Astrocyte (in vitro differentiated cells and primary cell): ENCODE measurements at regions not wholly inside any gene's neighbourhood (a gene's known extent, or its start where the extent isn't known, plus 50 kb on each side); places are given as distances from the start of the nearest gene placed in this dataset.

Experiments used
- EZH2 ChIP-seq: IDR thresholded peaks from 2 replicates; pipeline ENCODE4 v1.6.1; 2012; ENCODE audit warnings: mild to moderate bottlenecking, low read length, inconsistent platforms; ENCODE audit not compliant: insufficient read depth
- TF ChIP-seq, protein P1 (sequence below): IDR thresholded peaks from 2 replicates; pipeline ENCODE4 v1.5.1; 2011; ENCODE audit warnings: low read depth, mild to moderate bottlenecking, inconsistent platforms, low read length, moderate library complexity; ENCODE audit not compliant: insufficient read depth

DNA sequence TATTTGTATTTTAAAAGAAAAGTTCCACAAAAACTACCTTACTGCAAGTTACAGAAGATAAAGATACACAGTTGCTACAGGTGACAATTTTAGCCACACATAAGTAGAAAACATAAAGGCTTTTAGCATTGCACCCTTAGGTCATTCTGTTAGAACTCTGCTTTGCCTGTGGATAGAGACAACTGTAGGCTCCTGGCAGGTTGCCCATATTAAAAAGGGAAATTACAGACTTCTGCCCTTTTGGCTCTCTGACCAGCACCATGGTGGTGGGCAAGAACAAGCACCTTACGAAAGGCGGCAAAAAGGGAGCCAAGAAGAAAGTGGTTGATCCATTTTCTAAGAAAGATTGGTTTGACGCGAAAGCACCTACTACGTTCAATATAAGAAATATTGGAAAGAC is 223.3 kb downstream of the MC4R start:
- TF ChIP-seq, protein P1, sequence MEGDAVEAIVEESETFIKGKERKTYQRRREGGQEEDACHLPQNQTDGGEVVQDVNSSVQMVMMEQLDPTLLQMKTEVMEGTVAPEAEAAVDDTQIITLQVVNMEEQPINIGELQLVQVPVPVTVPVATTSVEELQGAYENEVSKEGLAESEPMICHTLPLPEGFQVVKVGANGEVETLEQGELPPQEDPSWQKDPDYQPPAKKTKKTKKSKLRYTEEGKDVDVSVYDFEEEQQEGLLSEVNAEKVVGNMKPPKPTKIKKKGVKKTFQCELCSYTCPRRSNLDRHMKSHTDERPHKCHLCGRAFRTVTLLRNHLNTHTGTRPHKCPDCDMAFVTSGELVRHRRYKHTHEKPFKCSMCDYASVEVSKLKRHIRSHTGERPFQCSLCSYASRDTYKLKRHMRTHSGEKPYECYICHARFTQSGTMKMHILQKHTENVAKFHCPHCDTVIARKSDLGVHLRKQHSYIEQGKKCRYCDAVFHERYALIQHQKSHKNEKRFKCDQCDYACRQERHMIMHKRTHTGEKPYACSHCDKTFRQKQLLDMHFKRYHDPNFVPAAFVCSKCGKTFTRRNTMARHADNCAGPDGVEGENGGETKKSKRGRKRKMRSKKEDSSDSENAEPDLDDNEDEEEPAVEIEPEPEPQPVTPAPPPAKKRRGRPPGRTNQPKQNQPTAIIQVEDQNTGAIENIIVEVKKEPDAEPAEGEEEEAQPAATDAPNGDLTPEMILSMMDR: no peak
- no peak for TF ChIP-seq EZH2
